Sigmoid colon (tissue), 6 donors: ENCODE measurements at regions not wholly inside any gene's neighbourhood (a gene's known extent, or its start where the extent isn't known, plus 50 kb on each side); places are given as distances from the start of the nearest gene placed in this dataset.

Source experiments
- DNase-seq: peaks from one replicate; pipeline ENCODE4 v3.0.0-alpha.2; 2019
- H3K27ac ChIP-seq, 4 donors: fragments of 200-600 bp; sonication (generic); one replicate each; pipeline ENCODE4 v1.5.1; 2016 to 2019; ENCODE audit warnings: mild to moderate bottlenecking in 1 of 4
- H3K27me3 ChIP-seq, 3 donors: fragments of 200-600 bp; sonication (generic); one replicate each; pipeline ENCODE4 v1.5.1; 2019; ENCODE audit warnings: mild to moderate bottlenecking in 1 of 3
- H3K36me3 ChIP-seq, 4 donors: fragments of 200-600 bp; sonication (generic); one replicate each; pipeline ENCODE4 v1.5.1; 2016 to 2019
- H3K4me1 ChIP-seq, 4 donors: fragments of 200-600 bp; sonication (generic); one replicate each; pipeline ENCODE4 v1.5.1; 2017 to 2019
- H3K4me3 ChIP-seq, 4 donors: fragments of 200-600 bp; sonication (generic); one replicate each; pipeline ENCODE4 v1.5.1; 2017 to 2019; ENCODE audit warnings: mild to moderate bottlenecking in 2 of 4, moderate library complexity in 1 of 4
- H3K9me3 ChIP-seq, 4 donors: fragments of 200-600 bp in 3 of 4; sonication (generic) in 3 of 4; one replicate each; pipeline versions ENCODE4 v1.5.1 to v1.6.1; 2013 to 2019
- CTCF ChIP-seq, 4 experiments: fragments of 450-650 bp in 3 of 4; fragments of 200-600 bp in 1 of 4; IDR thresholded peaks; one replicate each; pipeline ENCODE4 v1.5.1; 2016 to 2019; ENCODE audit warnings: antibody characterized with exemption in 4 of 4, mild to moderate bottlenecking in 3 of 4, moderate library complexity in 2 of 4
- EP300 ChIP-seq, 4 donors: sonication (generic); formaldehyde crosslinking; IDR thresholded peaks; one replicate each; pipeline ENCODE4 v1.6.1; 2017; ENCODE audit warnings: antibody characterized with exemption in 4 of 4
- POLR2A ChIP-seq, 2 donors: fragments of 450-650 bp; IDR thresholded peaks; one replicate each; pipeline ENCODE4 v1.6.1; 2016; ENCODE audit warnings: antibody characterized with exemption in 2 of 2, mild to moderate bottlenecking in 2 of 2, moderate library complexity in 2 of 2
- POLR2AphosphoS5 ChIP-seq, 4 donors: sonication (generic); formaldehyde crosslinking; IDR thresholded peaks; one replicate each; pipeline ENCODE4 v1.6.1; 2017; ENCODE audit warnings: antibody characterized with exemption in 4 of 4
- WGBS, 2 donors: extraction: QIAGEN DNeasy Blood & Tissue Kit; methylation state at CpG; one replicate each; pipeline ENCODE4 v1.1.7; 2013; 5-methylcytosine and 5-hydroxymethylcytosine counted together
- intact Hi-C: fragments of 100-400 bp; cut with DNase I; formaldehyde crosslinking; loops from one replicate; pipeline ENCODE4 v1.15.1; 2023
- donor health status: healthy with polysubstance abuse.
- donor health status: healthy.

- no peaks in the 10 kb centered on the region for H3K27me3 ChIP-seq
- no peak overlapping the region for H3K27ac ChIP-seq
- H3K9me3 ChIP-seq, result no peaks in the 10 kb centered on the region
- H3K36me3 ChIP-seq, result no peaks in the 10 kb centered on the region
- H3K4me1 ChIP-seq, result peaks cover 0 to 25% (median 22%) of the 10 kb centered on the region in 4 donors
- no peak for TF ChIP-seq POLR2AphosphoS5 (IDR thresholded peaks at IDR 0.05)
- no peak for TF ChIP-seq CTCF (IDR thresholded peaks at IDR 0.05)
- TF ChIP-seq EP300 (IDR thresholded peaks at IDR 0.05), result no peak
- no peak for TF ChIP-seq POLR2A (IDR thresholded peaks at IDR 0.05)
- WGBS, 2 donors, result 64 to 70% methylated on average over 2 of the region's 2 CpGs
- DNase-seq, result no peak
- intact Hi-C loops, result no loop called here
- H3K4me3 ChIP-seq, result no peak overlapping the region
Observed at GRCh38 chr19:32020538-32020937, 324.9 kb upstream of the ZNF507 start.

GRCh38 chr19:32022044-32022640 is 323.3 kb upstream of the ZNF507 start:
- H3K4me1 ChIP-seq, result peaks cover 0 to 25% (median 21%) of the 10 kb centered on the region in 4 donors
- no peak overlapping the region for H3K27ac ChIP-seq
- intact Hi-C loops, result loop anchor here (2.0 kb wide), 1 partner anchor 15 kb away; no protein-coding TSS in a partner anchor
- no peaks in the 10 kb centered on the region for H3K9me3 ChIP-seq
- no peak for DNase-seq
- H3K4me3 ChIP-seq, result no peak overlapping the region
- TF ChIP-seq POLR2AphosphoS5 (IDR thresholded peaks at IDR 0.05) (no peak), POLR2A (IDR thresholded peaks at IDR 0.05) (no peak), CTCF (IDR thresholded peaks at IDR 0.05) (no peak), EP300 (IDR thresholded peaks at IDR 0.05) (no peak)
- WGBS, 2 donors, result 72 to 77% methylated on average over 9 of the region's 9 CpGs
- no peaks in the 10 kb centered on the region for H3K36me3 ChIP-seq
- H3K27me3 ChIP-seq, result no peaks in the 10 kb centered on the region

GRCh38 chr19:32022731-32023563 is 322.5 kb upstream of the ZNF507 start:
- intact Hi-C loops, result loop anchor here (2.0 kb wide), 1 partner anchor 14 kb away; no protein-coding TSS in a partner anchor
- TF ChIP-seq POLR2AphosphoS5 (IDR thresholded peaks at IDR 0.05) (no peak), POLR2A (IDR thresholded peaks at IDR 0.05) (no peak), EP300 (IDR thresholded peaks at IDR 0.05) (no peak)
- Histone ChIP-seq H3K4me1 (peaks cover 0 to 20% (median 15%) of the 10 kb centered on the region in 4 donors), H3K27ac (no peak overlapping the region), H3K27me3 (no peaks in the 10 kb centered on the region), H3K36me3 (no peaks in the 10 kb centered on the region), H3K9me3 (no peaks in the 10 kb centered on the region), H3K4me3 (no peak overlapping the region)
- no peak for DNase-seq
- 61 to 67% methylated on average over 29 of the region's 29 CpGs for WGBS, 2 donors

- Histone ChIP-seq H3K9me3 (no peaks in the 10 kb centered on the region), H3K36me3 (no peaks in the 10 kb centered on the region), H3K27ac (no peak overlapping the region), H3K4me3 (no peak overlapping the region), H3K27me3 (no peaks in the 10 kb centered on the region), H3K4me1 (peaks cover 0 to 14% (median 10%) of the 10 kb centered on the region in 4 donors)
- 66 to 76% methylated on average over 6 of the region's 6 CpGs for WGBS, 2 donors
- DNase-seq, result no peak
- intact Hi-C loops, result loop anchor here (2.0 kb wide), 1 partner anchor 13 kb away; no protein-coding TSS in a partner anchor
- TF ChIP-seq POLR2AphosphoS5 (IDR thresholded peaks at IDR 0.05) (no peak), POLR2A (IDR thresholded peaks at IDR 0.05) (no peak), EP300 (IDR thresholded peaks at IDR 0.05) (no peak), CTCF (IDR thresholded peaks at IDR 0.05) (no peak)
Observed at GRCh38 chr19:32023564-32023832, 321.9 kb upstream of the ZNF507 start.

GRCh38 chr19:32029235-32029634 is 316.2 kb upstream of the ZNF507 start:
- no peaks in the 10 kb centered on the region for H3K36me3 ChIP-seq
- no peaks in the 10 kb centered on the region for H3K4me1 ChIP-seq
- no peak for DNase-seq
- no peak overlapping the region for H3K27ac ChIP-seq
- WGBS, 2 donors, result 78 to 89% methylated on average over 6 of the region's 6 CpGs
- TF ChIP-seq EP300 (IDR thresholded peaks at IDR 0.05), result no peak
- no peak for TF ChIP-seq CTCF (IDR thresholded peaks at IDR 0.05)
- TF ChIP-seq POLR2AphosphoS5 (IDR thresholded peaks at IDR 0.05), result no peak
- TF ChIP-seq POLR2A (IDR thresholded peaks at IDR 0.05), result no peak
- H3K9me3 ChIP-seq, result no peaks in the 10 kb centered on the region
- H3K4me3 ChIP-seq, result no peak overlapping the region
- intact Hi-C loops, result no loop called here
- no peaks in the 10 kb centered on the region for H3K27me3 ChIP-seq
